H7 (cell line): ENCODE measurements at regions not wholly inside any gene's neighbourhood (a gene's known extent, or its start where the extent isn't known, plus 50 kb on each side); places are given as distances from the start of the nearest gene placed in this dataset.

Experiments
- DNase-seq: peaks from one replicate; pipeline ENCODE4 v3.0.0; 2012
- H3K27me3 ChIP-seq: 2 replicates; pipeline ENCODE4 v1.6.0; 2011; ENCODE audit warnings: mild to moderate bottlenecking, low read length; ENCODE audit not compliant: control insufficient read depth, insufficient read depth
- H3K36me3 ChIP-seq: replicated peaks from 2 replicates; pipeline ENCODE4 v1.5.1; 2011; ENCODE audit warnings: low read length; ENCODE audit not compliant: control insufficient read depth, insufficient read depth
- H3K4me3 ChIP-seq: 2 replicates; pipeline ENCODE4 v1.5.1; 2011; ENCODE audit warnings: low read depth, mild to moderate bottlenecking, control low read depth, low read length, moderate library complexity; ENCODE audit not compliant: insufficient read depth

DNA sequence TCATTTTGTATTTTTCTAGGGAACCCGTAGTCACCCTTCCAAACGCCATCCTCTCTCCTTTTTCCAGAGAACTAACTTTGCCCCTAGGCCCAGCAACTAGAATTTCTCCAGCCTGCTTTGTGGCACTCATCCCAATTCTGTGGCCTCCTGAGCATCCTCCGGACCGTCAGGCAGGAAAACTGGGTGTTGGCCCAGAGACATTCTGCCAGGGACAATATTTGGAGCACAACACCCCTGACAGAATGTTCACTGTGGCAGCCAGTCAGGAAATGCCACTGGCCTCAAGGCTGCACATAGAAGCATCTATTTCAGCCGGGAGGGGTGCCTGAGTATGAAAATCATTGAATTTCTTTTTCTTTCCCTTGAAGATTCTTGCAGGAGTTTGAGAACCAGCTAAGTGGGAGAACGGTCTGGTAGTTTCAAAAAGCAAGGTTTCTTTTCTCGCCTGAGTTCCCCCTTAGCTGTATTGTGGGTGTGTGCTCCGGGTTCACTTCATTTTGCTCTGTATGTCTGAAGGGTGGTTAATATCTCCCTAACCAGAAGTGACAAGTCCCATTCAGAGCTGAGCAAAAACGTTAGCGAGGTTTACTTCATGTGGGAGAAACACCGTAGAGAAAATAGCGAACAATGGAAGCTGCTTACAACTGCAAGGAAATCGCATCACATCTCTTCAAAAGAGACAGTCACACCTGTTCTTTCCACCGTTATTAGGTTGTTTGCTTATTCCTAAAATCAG, 108.1 kb upstream of the TPM1 start:
- H3K36me3 ChIP-seq: no peaks in the 10 kb centered on the region
- no peaks in the 10 kb centered on the region for H3K27me3 ChIP-seq
- no peak overlapping the region for H3K4me3 ChIP-seq
- DNase-seq: no peak

DNA sequence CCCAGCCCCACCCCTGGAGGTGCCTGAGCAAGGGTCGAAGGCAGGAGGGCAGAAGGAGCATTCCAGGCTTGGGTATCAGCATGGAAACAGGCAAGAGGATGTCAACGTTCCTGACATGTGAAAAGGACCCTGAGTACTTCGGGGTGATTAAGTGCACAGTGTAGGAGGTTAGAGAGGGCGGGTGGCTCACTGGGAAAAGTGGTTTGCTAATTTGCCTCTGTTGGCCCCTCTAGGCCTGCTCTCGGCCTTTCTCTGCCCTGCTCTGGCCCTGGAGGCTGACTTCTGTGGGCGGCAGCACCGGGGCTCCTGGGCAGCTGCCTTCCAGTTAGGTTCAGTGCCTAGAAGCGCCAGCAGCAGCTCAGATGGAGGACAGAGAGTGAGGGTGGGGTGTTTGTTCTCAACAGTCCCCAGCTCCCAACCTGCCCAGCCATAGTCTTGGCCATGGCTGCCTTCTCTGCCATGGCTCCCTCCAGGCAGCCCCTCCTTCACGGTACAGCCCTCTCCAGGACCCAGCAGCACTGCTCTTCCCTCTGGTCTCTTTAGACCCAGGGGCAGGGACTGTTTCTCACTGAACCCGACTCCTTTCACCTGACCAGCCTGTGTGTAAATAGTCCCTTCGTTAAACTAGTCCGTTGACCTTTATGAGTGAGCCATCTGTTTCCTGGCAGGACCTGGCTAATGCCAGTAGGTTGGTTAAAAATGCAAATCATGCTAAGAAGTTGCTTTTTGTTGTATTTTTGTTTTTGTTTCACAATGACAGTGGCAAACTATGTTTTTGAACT, 107.1 kb upstream of the TPM1 start:
- DNase-seq: no peak

DNA sequence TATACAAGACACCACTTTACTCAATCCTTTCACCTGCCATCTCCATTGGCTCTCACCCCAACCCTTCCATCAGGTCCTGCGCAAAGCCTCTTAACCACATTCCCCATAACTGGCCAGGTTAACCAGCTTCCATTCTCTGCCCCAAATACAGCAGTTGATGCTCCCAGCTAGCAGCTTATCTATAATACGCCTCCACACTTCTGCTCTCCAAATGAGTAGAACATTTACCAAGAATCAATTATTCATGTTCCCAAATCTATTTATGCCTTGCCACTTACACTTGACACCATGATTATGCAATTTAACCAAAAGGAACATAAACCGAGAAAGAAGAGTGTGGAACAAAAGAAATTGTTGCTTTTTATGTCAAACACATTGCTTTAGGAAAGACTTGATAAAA, 103.7 kb upstream of the TPM1 start:
- no peak for DNase-seq
- Histone ChIP-seq H3K36me3 (no peaks in the 10 kb centered on the region), H3K4me3 (no peak overlapping the region)

More for the DNA sequence above, 107.1 kb upstream of the TPM1 start:
- Histone ChIP-seq H3K36me3 (no peaks in the 10 kb centered on the region), H3K27me3 (no peaks in the 10 kb centered on the region), H3K4me3 (no peak overlapping the region)

DNA sequence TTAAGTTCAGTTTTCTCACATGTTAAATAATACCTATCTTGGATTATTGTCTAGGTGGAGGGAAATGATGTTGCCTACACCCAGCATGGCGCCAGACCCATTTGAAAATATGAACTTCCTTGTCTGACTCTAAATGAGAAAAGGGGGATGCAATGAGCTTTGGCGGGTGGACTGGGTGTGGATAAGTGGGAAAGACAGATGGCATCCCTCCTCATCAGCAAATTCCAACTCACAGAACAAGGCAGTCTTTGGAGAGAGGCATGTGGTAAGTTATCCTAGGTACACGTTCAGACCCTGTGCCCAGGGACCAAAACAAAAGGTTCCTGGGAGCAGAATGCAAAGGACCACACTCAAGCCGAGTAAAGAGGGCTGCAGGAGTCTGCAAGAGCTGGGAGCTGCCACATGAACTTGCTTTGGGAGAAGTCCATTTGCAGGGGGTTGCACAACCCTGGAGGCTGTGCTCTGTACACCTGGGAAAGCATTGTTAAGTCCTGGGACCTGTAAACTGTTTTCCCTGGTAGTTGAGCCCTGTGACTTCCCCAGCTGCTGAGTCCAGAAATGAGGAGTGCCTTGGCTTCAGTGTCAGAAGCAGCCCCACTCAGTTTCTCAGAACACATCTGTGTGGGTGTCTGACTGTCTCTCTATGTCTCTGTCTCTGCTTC, 102.3 kb upstream of the TPM1 start:
- no peak for DNase-seq
- Histone ChIP-seq H3K27me3 (no peaks in the 10 kb centered on the region), H3K4me3 (no peak overlapping the region), H3K36me3 (no peaks in the 10 kb centered on the region)

More for the DNA sequence above, 103.7 kb upstream of the TPM1 start:
- no peaks in the 10 kb centered on the region for H3K27me3 ChIP-seq

DNA sequence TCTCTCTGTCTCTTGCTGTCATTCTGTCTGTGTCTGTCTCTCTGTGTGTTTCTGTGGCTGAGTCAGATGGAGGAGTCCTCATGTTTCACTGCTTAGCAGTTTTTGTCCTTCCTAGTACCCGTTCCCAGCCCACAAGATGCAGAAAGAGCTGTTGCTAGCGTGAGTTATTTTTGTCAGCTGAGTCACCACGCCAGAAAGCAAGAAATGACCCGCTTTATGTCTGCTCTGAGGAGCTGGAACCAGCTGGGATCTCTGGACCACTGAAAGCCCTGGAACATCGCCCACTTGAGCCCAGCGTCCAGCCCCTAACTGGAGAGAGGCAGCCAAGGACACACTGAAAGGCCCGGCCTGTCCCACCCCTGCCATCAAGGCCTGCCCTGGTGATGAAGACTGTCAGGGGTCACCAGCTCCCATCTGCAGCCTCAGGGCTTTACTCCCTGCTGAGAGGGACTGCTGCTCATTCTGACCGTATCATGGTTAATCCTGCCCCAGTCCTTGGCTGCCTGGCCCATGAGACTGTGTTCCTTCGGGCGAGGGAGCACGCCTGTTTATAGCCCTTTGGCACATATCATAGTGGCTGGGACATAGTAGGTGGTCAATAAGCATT, 101.7 kb upstream of the TPM1 start:
- DNase-seq: no peak
- Histone ChIP-seq H3K4me3 (no peak overlapping the region), H3K36me3 (no peaks in the 10 kb centered on the region), H3K27me3 (no peaks in the 10 kb centered on the region)

DNA sequence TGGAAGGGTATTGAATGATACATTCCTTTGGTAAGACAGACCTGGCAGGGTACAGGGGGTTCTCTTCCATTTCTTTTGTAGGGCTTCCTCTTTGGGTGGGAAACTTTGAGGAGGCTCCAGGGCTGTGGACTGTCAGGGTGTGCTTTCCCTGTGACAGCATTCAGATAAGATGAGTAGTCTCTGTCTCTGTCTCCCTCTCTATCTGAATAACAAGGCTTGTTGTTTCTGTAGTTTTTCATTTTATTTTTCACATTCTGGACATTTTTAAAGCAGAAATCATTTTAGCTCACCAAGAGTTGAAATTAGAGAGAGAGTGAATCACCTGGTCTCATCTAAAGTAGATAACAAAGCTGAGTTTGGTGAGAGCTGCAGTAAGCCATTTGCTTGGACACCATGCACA, 100.8 kb upstream of the TPM1 start:
- no peak for DNase-seq
- H3K36me3 ChIP-seq: no peaks in the 10 kb centered on the region
- no peak overlapping the region for H3K4me3 ChIP-seq
- H3K27me3 ChIP-seq: no peaks in the 10 kb centered on the region

DNA sequence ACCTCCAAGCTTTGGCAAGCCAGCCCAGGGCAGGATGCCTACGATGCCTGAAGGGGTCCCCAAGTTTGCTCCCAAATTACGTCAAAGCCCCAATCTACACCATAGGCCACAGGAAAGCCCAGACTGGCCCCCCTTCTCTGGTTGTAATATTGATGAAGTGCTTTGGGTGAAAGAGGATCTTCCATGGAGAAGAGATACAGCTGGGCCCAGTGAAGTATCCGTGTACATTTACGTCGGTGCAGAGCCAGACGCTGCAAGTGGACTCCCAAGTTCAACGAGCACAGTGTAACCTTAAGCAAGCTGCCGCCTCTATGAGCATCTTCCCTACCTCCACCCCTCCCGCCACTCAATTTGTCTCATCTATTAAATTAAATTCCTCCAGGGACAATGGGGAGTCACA, 100.1 kb upstream of the TPM1 start:
- no peak for DNase-seq
- Histone ChIP-seq H3K36me3 (no peaks in the 10 kb centered on the region), H3K4me3 (no peak overlapping the region), H3K27me3 (no peaks in the 10 kb centered on the region)

DNA sequence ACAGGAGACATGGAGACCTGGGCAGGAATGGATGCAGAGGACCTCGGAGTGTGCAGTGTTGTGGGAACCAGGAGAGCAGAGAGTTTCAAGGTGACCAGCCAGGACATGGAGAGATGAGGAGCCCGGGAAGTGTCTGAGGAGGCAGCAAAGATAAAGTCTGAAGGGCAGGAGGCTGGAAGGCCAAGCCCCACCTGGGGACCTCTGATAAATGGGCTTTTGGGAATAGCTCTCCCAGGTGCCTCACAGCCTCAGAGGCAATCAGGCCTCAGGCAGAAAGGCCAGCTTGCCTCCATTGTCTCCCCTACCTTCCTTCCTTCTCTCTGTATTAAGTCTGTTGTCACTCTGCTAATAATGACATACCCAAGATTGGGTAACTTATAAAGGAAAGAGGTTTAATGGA, 97.5 kb upstream of the TPM1 start:
- Histone ChIP-seq H3K4me3 (no peak overlapping the region), H3K36me3 (no peaks in the 10 kb centered on the region), H3K27me3 (no peaks in the 10 kb centered on the region)
- no peak for DNase-seq

DNA sequence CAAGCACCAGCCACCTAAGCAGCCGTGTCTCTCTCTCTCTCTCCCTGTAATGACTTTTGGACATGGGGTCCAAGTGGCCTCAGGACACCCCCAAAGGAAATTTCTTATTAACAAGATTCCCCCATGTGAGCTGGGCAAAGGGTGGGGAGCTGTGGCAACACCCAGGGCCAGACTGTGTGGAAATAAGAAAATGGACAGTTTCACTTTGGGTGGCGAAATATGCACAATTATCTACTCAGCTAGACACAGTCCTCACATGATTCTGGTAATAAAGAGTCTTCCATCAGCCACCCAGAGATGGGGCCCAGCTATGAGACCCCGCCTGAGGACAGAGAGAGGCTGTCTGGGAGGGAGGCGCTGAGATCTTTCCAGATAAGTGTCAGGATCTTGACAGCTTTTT, 96.8 kb upstream of the TPM1 start:
- Histone ChIP-seq H3K36me3 (no peaks in the 10 kb centered on the region), H3K27me3 (no peaks in the 10 kb centered on the region), H3K4me3 (no peak overlapping the region)
- no peak for DNase-seq

DNA sequence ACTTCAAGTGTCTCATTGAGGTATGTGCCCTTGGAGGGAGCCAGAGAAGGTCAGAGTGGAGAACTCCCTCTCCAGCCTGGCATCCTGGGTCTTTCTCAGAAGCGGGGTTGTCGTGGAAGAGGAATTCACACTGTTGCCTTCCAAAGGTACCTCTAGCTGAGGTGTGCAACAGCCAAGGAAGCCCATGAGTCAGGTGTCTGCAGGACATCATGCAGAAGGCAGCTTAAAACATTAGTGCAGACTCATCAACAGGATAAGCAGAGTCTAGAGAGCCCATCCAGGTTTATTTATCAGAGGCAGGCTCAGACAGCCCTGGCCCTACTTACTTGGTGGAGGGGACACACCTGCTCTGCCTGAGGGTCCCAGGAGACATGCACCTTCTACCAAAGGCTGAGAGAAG, 95.6 kb upstream of the TPM1 start:
- Histone ChIP-seq H3K4me3 (no peak overlapping the region), H3K27me3 (no peaks in the 10 kb centered on the region), H3K36me3 (no peaks in the 10 kb centered on the region)
- DNase-seq: no peak

DNA sequence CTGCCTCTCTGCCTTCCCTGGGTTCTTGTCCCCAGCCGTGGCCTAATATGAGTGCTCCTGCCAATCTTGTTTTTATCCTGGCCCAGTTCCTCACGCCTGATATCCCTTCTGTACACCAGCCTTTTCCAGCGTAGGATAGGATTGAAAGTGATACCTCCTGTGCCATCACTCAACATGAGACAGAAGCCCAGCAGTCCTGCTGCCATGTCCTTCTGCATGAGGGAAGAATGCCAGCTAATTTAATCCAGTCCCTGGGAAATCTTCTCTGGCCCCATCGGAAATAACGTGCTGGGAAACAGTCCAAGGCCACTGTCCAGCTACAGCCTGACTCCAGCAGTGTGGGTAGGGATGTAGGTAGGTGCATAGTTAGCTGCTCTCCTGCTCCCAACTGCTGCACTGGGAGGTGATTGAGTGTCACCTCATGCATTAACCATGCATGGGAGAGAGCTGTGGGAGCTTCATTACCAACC, 92.0 kb upstream of the TPM1 start:
- DNase-seq: no peak
- H3K36me3 ChIP-seq: no peaks in the 10 kb centered on the region
- H3K27me3 ChIP-seq: no peaks in the 10 kb centered on the region
- no peak overlapping the region for H3K4me3 ChIP-seq

DNA sequence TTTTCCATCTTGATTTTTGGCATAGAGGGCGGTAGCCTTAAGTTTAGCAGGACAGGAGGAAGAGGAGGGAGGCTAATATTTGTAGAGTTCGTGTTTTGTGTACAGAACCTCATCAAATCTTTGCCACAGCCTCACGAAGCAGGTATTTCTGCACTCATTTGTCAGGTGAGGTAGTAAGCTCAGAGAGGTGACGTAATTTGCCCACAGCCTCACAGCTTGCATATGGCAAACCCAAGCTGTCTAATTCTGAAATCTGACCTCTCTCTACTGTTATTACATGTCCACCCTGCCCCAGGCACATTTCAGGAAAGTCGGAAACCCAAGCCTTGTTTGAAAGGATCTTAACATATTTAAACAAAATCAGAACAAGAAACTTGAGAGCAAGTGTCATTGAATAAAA, 91.1 kb upstream of the TPM1 start:
- DNase-seq: no peak
- Histone ChIP-seq H3K4me3 (no peak overlapping the region), H3K27me3 (no peaks in the 10 kb centered on the region), H3K36me3 (no peaks in the 10 kb centered on the region)

DNA sequence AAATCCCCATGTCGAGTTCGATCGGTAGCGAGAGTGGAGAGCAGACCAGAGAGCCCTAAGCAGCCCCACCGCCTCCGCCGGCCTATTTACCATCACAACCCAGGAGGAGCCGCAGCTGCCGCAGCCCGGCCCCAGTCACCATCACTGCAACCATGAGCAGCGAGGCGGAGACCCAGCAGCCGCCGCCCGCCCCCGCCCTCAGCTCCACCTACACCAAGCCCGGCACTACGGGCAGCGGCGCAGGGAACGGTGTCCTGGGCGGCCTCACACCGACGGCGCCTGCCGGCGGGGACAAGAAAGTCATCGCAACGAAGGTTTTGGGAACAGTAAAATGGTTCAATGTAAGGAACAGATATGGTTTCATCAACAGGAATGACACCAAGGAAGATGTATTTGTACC, 89.5 kb upstream of the TPM1 start:
- peak; percentile 82 for DNase-seq
- Histone ChIP-seq H3K36me3 (no peaks in the 10 kb centered on the region), H3K4me3 (no peak overlapping the region), H3K27me3 (no peaks in the 10 kb centered on the region)

DNA sequence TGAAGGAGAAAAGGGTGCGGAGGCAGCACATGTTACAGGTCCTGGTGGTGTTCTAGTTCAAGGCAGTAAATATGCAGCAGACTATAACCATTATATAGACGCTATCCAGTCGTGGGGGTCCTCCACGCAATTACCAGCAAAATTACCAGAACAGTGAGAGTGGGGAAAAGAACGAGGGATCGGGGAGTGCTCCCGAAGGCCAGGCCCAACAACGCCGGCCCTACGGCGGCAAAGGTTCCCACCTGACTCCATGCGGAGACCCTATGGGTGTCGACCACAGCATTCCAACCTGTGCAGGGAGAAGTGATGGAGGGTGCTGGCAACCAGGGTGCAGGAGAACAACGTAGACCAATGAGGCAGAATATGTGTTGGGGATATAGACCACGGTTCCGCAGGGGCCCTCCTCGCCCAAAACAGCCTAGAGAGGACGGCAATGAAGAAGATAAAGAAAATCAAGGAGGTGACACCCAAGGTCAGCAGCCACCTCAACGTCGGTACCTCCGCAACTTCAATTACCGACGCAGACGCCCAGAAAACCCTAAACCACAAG, 89.0 kb upstream of the TPM1 start:
- H3K27me3 ChIP-seq: no peaks in the 10 kb centered on the region
- no peaks in the 10 kb centered on the region for H3K36me3 ChIP-seq
- no peak for DNase-seq
- no peak overlapping the region for H3K4me3 ChIP-seq
